ENCODE measurements at regions not wholly inside any gene's neighbourhood (a gene's known extent, or its start where the extent isn't known, plus 50 kb on each side); places are given as distances from the start of the nearest gene placed in this dataset.

DNA sequence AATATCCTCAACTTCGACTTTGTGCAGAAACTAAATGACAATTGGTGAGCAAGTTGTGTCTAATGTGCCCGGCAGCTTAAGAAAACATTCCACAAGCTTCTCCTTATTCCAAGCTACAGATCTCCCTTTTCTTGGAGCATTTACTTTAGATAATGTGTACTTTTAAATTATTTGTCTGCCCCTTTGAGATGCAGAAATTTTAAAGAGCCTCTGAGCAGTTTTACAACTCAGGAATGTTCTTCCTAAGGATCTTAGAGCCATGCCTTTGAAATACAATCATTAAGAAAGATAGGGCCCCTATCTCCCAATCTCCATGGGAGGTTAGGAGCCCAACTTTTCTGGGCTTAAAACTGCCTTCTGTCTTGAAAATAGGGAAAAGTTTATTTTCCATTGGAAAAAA, 723.7 kb upstream of the COX7C start:
- H3K36me3 ChIP-seq: no peaks in the 10 kb centered on the region
- H3K27me3 ChIP-seq: no peaks in the 10 kb centered on the region
- 50 to 61% methylated on average over 2 of the region's 2 CpGs for WGBS, 2 donors (ENCODE audit: low coverage in 1 of 2)
- no peak for ATAC-seq
- no peaks in the 10 kb centered on the region for H3K9me3 ChIP-seq
- no peak for TF ChIP-seq POLR2A (IDR thresholded peaks at IDR 0.05)
- TF ChIP-seq CTCF (IDR thresholded peaks at IDR 0.05): no peak
- TF ChIP-seq EP300 (IDR thresholded peaks at IDR 0.05): no peak
- TF ChIP-seq POLR2AphosphoS5 (IDR thresholded peaks at IDR 0.05): no peak
- no peak overlapping the region for H3K4me3 ChIP-seq
- no peaks in the 10 kb centered on the region for H3K4me1 ChIP-seq
- H3K27ac ChIP-seq: no peak overlapping the region

DNA sequence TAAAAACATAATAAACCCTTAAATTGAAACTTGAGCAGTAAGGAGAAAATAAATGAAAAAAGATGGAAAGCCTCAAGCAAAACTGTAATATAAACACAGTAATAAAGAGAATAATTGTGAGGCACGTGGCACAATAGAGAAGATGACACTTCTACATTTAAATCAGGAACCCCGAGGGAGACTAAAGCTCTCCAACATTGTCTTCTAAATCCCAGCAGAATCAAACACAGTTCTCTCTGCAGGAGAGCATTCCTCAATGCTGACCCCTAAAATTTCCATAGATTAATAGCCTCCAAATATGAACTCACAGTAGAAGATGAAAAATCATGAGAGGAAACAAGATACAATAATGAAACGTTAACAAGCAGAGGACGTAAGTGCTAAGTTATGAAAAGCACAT, 721.2 kb upstream of the COX7C start:
- Histone ChIP-seq H3K27ac (no peak overlapping the region), H3K27me3 (no peaks in the 10 kb centered on the region), H3K4me3 (no peak overlapping the region), H3K9me3 (no peaks in the 10 kb centered on the region), H3K4me1 (no peaks in the 10 kb centered on the region), H3K36me3 (no peaks in the 10 kb centered on the region)
- TF ChIP-seq POLR2AphosphoS5 (IDR thresholded peaks at IDR 0.05) (no peak), POLR2A (IDR thresholded peaks at IDR 0.05) (no peak), CTCF (IDR thresholded peaks at IDR 0.05) (no peak), EP300 (IDR thresholded peaks at IDR 0.05) (no peak)
- ATAC-seq: no peak
- 16 to 34% methylated on average over 4 of the region's 4 CpGs for WGBS, 2 donors (ENCODE audit: low coverage in 1 of 2)

GRCh38 chr5:85906460-85906859, 711.3 kb upstream of the COX7C start:
- WGBS, 2 donors (ENCODE audit: low coverage in 1 of 2): 33 to 44% methylated on average over 2 of the region's 2 CpGs
- ATAC-seq: no peak
- Histone ChIP-seq H3K36me3 (no peaks in the 10 kb centered on the region), H3K27ac (no peak overlapping the region), H3K9me3 (no peaks in the 10 kb centered on the region), H3K4me1 (no peaks in the 10 kb centered on the region), H3K27me3 (no peaks in the 10 kb centered on the region), H3K4me3 (no peak overlapping the region)
- no peak for TF ChIP-seq CTCF (IDR thresholded peaks at IDR 0.05)
- no peak for TF ChIP-seq EP300 (IDR thresholded peaks at IDR 0.05)
- TF ChIP-seq POLR2AphosphoS5 (IDR thresholded peaks at IDR 0.05): no peak
- TF ChIP-seq POLR2A (IDR thresholded peaks at IDR 0.05): no peak

- Histone ChIP-seq H3K4me1 (no peaks in the 10 kb centered on the region), H3K9me3 (no peaks in the 10 kb centered on the region), H3K27me3 (no peaks in the 10 kb centered on the region), H3K36me3 (no peaks in the 10 kb centered on the region), H3K4me3 (no peak overlapping the region), H3K27ac (no peak overlapping the region)
- TF ChIP-seq EP300 (IDR thresholded peaks at IDR 0.05) (no peak), CTCF (IDR thresholded peaks at IDR 0.05) (no peak), POLR2AphosphoS5 (IDR thresholded peaks at IDR 0.05) (no peak), POLR2A (IDR thresholded peaks at IDR 0.05) (no peak)
- no peak for ATAC-seq
- WGBS, 2 donors (ENCODE audit: low coverage in 1 of 2): 100% methylated on average over 1 to 2 of the region's 2 CpGs
These were observed 707.4 kb upstream of the COX7C start for GRCh38 chr5:85910335-85910734.

- Histone ChIP-seq H3K36me3 (no peaks in the 10 kb centered on the region), H3K4me1 (no peaks in the 10 kb centered on the region), H3K27ac (no peak overlapping the region), H3K4me3 (no peak overlapping the region), H3K27me3 (no peaks in the 10 kb centered on the region), H3K9me3 (peaks cover 0 to 3% (median 0%) of the 10 kb centered on the region in 3 donors)
- TF ChIP-seq POLR2A (IDR thresholded peaks at IDR 0.05): no peak
- no peak for TF ChIP-seq EP300 (IDR thresholded peaks at IDR 0.05)
- no peak for TF ChIP-seq POLR2AphosphoS5 (IDR thresholded peaks at IDR 0.05)
- TF ChIP-seq CTCF (IDR thresholded peaks at IDR 0.05): no peak
- no CpG with 5 or more reads among the region's 4 CpGs for WGBS, 2 donors (ENCODE audit: low coverage in 1 of 2)
- no peak for ATAC-seq
These were observed 696.8 kb upstream of the COX7C start for GRCh38 chr5:85920984-85921383.

Measured in gastroesophageal sphincter (tissue), 4 donors.